DOHH2 (cell line): ENCODE measurements at regions not wholly inside any gene's neighbourhood (a gene's known extent, or its start where the extent isn't known, plus 50 kb on each side); places are given as distances from the start of the nearest gene placed in this dataset.

Experiments
- H3F3A ChIP-seq: fragments of 200-600 bp; sonication (generic), shearing (Covaris generic); 2 replicates; pipeline ENCODE4 v1.6.0; 2016; ENCODE audit warnings: antibody characterized with exemption, mild to moderate bottlenecking; ENCODE audit not compliant: control insufficient read depth, insufficient read depth
- H3K27ac ChIP-seq: fragments of 200-600 bp; sonication (generic); 2 replicates; pipeline ENCODE4 v1.5.1; 2014; ENCODE audit warnings: low read depth, mild to moderate bottlenecking, low read length, moderate library complexity
- H3K27me3 ChIP-seq: fragments of 200-600 bp; sonication (generic); 2 replicates; pipeline ENCODE4 v1.6.1; 2014; ENCODE audit warnings: mild to moderate bottlenecking, low read length, mixed read lengths; ENCODE audit not compliant: control insufficient read depth
- H3K36me3 ChIP-seq: fragments of 200-600 bp; sonication (generic); 2 replicates; pipeline ENCODE4 v1.6.1; 2014; ENCODE audit warnings: mild to moderate bottlenecking, low read length, moderate library complexity, mixed read lengths; ENCODE audit not compliant: control insufficient read depth
- H3K4me1 ChIP-seq: fragments of 200-600 bp; sonication (generic); 2 replicates; pipeline ENCODE4 v1.6.1; 2014; ENCODE audit warnings: mild to moderate bottlenecking, low read length, mixed read lengths; ENCODE audit not compliant: control insufficient read depth
- H3K4me2 ChIP-seq: fragments of 200-600 bp; sonication (generic); 2 replicates; pipeline ENCODE4 v1.6.0; 2014; ENCODE audit warnings: mild to moderate bottlenecking, low read length, moderate library complexity
- H3K4me3 ChIP-seq: fragments of 200-600 bp; sonication (generic); 2 replicates; pipeline ENCODE4 v1.5.1; 2014; ENCODE audit warnings: mild to moderate bottlenecking, low read length, mixed read lengths
- H3K79me2 ChIP-seq: fragments of 200-600 bp; sonication (generic); 2 replicates; pipeline ENCODE4 v1.6.1; 2014; ENCODE audit warnings: mild to moderate bottlenecking, low read length, mixed read lengths; ENCODE audit not compliant: control insufficient read depth
- H3K9me2 ChIP-seq: fragments of 200-600 bp; sonication (generic); replicated peaks from 2 replicates; pipeline ENCODE4 v1.6.1; 2014; ENCODE audit warnings: mild to moderate bottlenecking, low read length, mixed read lengths; ENCODE audit not compliant: control insufficient read depth
- H3K9me3 ChIP-seq: fragments of 200-600 bp; sonication (generic); 2 replicates; pipeline ENCODE4 v1.6.1; 2014; ENCODE audit warnings: antibody characterized with exemption, low read length, mixed read lengths; ENCODE audit not compliant: control insufficient read depth, insufficient read depth
- H4K20me1 ChIP-seq: fragments of 200-600 bp; sonication (generic); 2 replicates; pipeline ENCODE4 v1.6.0; 2014; ENCODE audit warnings: low read depth, mild to moderate bottlenecking, antibody characterized with exemption, low read length, moderate library complexity; ENCODE audit not compliant: control insufficient read depth, insufficient read depth
- EZH2phosphoT487 ChIP-seq: fragments of 200-600 bp; sonication (generic); IDR thresholded peaks from 2 replicates; pipeline ENCODE4 v1.6.1; 2017; ENCODE audit warnings: borderline replicate concordance, mild to moderate bottlenecking, antibody characterized with exemption, low read length, moderate library complexity, mixed read lengths
- TF ChIP-seq, protein P1 (sequence below): fragments of 200-600 bp; sonication (generic); IDR thresholded peaks from one replicate; pipeline ENCODE4 v1.5.1; 2014; ENCODE audit warnings: antibody characterized with exemption, mild to moderate bottlenecking, low read depth, low read length; ENCODE audit not compliant: poor library complexity, severe bottlenecking

DNA sequence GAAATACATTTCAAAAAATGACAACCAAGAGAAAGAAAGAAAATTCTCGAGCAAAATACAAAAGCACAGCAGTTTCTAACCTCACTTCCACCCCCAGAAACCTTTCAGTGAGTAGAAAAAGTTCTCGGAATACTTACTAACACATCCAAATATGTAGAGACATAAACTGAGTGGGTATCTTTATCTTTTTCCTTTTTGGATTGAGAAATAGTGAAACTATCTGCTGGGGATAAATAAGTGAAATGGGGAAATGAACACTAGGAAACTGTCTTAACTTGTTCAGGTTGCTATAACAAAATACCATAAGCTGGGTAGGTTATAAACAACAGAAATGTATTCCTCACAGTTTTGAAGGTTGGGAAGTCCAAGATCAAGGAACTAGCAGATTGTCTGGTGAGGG, 72.0 kb downstream of the VCAM1 start:
- Histone ChIP-seq H4K20me1 (no peaks in the 10 kb centered on the region), H3K27ac (no peak overlapping the region), H3K36me3 (no peaks in the 10 kb centered on the region), H3F3A (no peaks in the 10 kb centered on the region), H3K4me2 (no peak overlapping the region), H3K27me3 (no peaks in the 10 kb centered on the region), H3K9me2 (no peaks in the 10 kb centered on the region), H3K9me3 (no peaks in the 10 kb centered on the region), H3K4me3 (no peak overlapping the region), H3K79me2 (no peaks in the 10 kb centered on the region), H3K4me1 (no peaks in the 10 kb centered on the region)
- TF ChIP-seq, protein P1, sequence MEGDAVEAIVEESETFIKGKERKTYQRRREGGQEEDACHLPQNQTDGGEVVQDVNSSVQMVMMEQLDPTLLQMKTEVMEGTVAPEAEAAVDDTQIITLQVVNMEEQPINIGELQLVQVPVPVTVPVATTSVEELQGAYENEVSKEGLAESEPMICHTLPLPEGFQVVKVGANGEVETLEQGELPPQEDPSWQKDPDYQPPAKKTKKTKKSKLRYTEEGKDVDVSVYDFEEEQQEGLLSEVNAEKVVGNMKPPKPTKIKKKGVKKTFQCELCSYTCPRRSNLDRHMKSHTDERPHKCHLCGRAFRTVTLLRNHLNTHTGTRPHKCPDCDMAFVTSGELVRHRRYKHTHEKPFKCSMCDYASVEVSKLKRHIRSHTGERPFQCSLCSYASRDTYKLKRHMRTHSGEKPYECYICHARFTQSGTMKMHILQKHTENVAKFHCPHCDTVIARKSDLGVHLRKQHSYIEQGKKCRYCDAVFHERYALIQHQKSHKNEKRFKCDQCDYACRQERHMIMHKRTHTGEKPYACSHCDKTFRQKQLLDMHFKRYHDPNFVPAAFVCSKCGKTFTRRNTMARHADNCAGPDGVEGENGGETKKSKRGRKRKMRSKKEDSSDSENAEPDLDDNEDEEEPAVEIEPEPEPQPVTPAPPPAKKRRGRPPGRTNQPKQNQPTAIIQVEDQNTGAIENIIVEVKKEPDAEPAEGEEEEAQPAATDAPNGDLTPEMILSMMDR = no peak
- no peak for TF ChIP-seq EZH2phosphoT487

DNA sequence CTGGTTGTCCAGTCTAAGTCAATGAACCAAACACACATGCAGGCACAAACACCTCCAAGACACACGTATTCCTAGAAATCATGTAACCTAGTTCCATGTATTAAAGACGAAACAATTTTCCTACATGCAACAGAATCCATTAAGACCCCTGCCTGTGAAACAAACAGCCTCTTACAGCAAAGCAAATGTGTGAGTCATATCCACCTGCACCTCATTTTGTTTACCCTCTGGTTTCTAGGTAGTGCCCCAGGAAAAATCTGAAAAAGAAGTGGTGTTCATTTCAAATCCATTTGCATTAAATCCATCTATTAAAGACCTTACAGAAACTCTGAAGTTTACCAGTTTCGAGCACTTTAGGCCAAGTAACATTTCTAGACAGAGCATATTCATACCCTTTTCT, 74.1 kb downstream of the VCAM1 start:
- Histone ChIP-seq H3K36me3 (no peaks in the 10 kb centered on the region), H3K4me2 (no peak overlapping the region), H3K27ac (no peak overlapping the region), H3F3A (no peaks in the 10 kb centered on the region), H3K27me3 (no peaks in the 10 kb centered on the region), H3K79me2 (no peaks in the 10 kb centered on the region), H3K9me2 (no peaks in the 10 kb centered on the region), H3K4me3 (no peak overlapping the region), H3K9me3 (no peaks in the 10 kb centered on the region), H4K20me1 (no peaks in the 10 kb centered on the region), H3K4me1 (no peaks in the 10 kb centered on the region)
- TF ChIP-seq EZH2phosphoT487 = no peak
- TF ChIP-seq, protein P1 = no peak

GRCh38 chr1:100794748-100795645, 75.5 kb downstream of the VCAM1 start:
- Histone ChIP-seq H4K20me1 (no peaks in the 10 kb centered on the region), H3K4me3 (no peak overlapping the region), H3F3A (no peaks in the 10 kb centered on the region), H3K79me2 (no peaks in the 10 kb centered on the region), H3K27me3 (no peaks in the 10 kb centered on the region), H3K9me3 (no peaks in the 10 kb centered on the region), H3K9me2 (no peaks in the 10 kb centered on the region), H3K36me3 (no peaks in the 10 kb centered on the region), H3K4me1 (no peaks in the 10 kb centered on the region), H3K27ac (no peak overlapping the region), H3K4me2 (no peak overlapping the region)
- no peak for TF ChIP-seq EZH2phosphoT487
- TF ChIP-seq, protein P1 = no peak
